Stimulated activated CD4-positive, alpha-beta T cell treated with anti-CD3 and anti-CD28 coated beads, Interleukin-15, amount 100 ng/mL, for 48 hours (primary cell): ENCODE measurements at regions not wholly inside any gene's neighbourhood (a gene's known extent, or its start where the extent isn't known, plus 50 kb on each side); places are given as distances from the start of the nearest gene placed in this dataset.

Experiments used
- DNase-seq, 2 donors: peaks; one replicate each; pipeline ENCODE4 v3.0.0-alpha.2; 2020; ENCODE audit warnings: low read depth in 2 of 2

DNA sequence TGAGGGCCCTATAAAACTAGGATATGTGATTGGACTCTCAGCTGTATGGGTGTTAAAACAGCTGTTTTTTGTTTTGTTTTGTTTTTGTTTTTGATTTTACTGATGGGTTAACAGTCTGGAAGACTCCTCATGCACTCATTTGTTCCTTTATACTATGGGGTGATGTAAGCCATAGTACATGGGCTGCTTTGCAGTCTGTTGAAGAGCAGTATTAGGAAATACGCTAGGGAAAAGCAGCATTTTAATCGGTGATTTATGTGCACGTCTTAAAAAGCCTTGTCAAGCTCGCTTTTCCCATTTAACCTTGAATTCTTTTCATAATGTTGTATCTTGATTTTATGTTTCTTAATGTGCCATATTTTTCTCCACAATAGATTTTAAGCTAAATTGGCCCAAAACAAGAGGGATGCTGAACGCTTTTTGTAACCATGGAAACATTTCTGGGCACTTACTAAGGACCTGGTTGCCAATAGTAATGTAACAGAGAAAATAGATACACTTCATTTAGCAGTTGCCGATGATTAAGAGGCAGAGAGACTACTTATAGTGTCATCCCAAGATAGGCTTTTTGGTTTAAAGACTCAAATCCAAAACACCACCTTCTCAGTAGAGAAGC, 244.0 kb downstream of the SNAPC1 start:
- DNase-seq = no peak

DNA sequence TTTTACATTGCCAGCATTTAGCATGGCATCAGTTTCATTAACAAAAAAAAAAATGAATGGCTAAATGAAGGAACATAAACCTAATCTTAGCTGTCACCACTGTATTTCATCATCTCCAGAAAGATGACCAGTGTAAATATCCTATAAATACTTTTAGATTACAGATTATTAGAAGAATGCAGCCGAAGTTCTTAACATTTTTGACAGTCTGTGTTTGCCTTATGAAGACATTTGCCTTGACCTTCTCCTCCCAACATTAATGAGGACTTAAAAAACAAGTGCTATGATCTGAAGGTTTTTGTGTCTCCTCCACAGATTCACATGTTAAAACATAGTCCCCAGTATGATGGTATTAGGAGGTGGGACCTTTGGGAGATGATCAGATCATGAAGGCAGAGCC, 253.0 kb downstream of the SNAPC1 start:
- no peak for DNase-seq

DNA sequence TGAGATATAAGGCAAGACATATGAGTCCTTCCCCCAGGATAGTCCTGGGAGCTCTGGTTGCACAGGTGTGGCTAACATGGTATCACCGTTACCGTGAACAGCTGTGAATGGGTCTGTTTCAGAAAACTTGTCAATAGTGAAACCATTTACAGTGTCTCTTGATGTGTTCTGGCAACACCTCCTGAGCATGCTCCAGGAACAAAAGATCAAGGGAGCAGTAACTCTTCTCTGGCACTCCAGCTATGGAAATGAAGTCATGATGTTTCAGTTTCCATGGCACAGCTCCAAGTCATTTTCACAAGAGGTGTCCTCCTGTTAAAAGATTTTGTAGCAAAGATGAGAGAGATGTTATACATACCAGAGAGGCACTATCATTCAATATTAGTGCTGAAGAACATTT, 253.7 kb downstream of the SNAPC1 start:
- no peak for DNase-seq

- no peak for DNase-seq
Observed at GRCh38 chr14:62017651-62018230, 255.5 kb downstream of the SNAPC1 start.

GRCh38 chr14:62018606-62019005, 256.4 kb downstream of the SNAPC1 start:
- DNase-seq = no peak

- DNase-seq = no peak
Observed at GRCh38 chr14:62027958-62028357, 265.7 kb downstream of the SNAPC1 start.

- DNase-seq = no peak
Observed at GRCh38 chr14:62029569-62029924, 267.3 kb downstream of the SNAPC1 start.

DNA sequence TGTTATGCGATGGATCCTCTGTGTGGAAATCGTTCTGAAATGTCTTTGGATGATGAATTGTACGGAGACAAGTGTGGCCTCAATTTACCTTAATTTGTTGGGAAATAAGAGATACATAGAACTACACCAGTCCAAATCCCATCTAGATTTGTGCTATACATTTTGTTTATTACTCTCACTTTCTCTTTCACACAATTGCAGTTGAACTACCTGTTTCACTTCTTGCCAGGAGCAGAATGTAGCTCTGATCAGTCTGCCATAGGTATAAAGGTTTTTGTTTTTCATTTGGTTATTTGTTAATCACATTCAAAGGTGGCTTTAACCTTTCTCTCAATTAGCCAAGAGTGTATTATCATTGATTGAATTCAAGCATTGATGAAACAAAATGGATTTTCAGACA, 268.2 kb downstream of the SNAPC1 start:
- no peak for DNase-seq

DNA sequence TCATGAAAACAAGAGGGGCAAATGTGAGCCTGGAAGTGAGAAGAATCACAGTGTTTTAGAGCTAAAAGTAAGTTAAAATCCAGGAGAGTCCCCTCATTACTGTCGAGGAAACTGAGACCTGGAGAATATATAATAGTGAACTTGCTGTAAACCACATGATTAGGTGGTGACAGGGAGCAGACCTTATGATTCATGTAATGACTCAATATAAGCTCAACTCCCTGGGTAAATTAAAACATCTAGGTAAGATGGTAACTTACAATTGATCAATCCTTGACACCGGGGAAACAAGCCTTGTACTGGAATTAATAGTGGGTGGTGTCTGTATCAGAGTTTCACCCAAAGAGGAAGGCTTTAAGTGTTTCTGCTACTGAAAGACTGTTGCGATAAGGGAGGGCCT, 269.3 kb downstream of the SNAPC1 start:
- no peak for DNase-seq

DNA sequence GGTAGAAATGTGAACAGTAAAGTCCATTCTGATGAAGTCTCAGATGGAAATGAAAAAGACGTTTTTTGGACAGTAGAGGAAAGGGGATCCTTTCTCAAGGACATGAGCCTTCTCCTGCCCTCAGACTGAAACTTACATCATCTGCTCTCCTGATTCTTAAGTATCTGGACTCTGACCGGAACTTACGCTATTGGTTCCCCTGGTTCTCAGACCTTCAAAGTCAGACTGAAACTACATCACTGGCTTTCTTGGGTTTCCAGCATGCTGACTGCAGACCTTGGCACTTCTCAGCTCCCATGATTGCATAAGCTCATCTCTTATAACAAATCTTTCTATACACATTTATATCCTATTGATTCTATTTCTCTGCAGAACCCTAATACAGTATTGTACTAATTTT, 291.0 kb downstream of the SNAPC1 start:
- DNase-seq = no peak

DNA sequence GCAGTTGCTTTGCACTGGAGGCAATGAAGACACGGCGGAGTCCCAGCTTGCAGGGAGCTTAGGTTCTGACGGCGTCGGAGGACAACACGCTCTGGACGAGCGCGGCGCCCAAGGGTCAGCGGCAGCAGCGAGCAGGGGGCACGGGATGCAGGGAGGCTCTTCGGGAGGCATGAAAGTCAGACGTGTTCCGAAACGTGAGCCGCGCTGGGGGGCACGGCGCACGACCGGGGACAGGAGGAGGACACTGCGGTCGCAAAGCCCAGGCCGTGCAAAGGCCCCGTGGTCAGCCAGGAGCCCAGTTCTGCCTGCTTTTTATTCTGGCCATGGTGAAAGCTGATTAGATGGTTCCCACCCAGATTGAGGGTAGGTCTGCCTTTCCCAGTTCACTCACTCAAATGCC, 294.6 kb downstream of the SNAPC1 start:
- DNase-seq = no peak

GRCh38 chr14:62062645-62063044, 300.4 kb downstream of the SNAPC1 start:
- no peak for DNase-seq

GRCh38 chr14:62064751-62065323, 302.6 kb downstream of the SNAPC1 start:
- DNase-seq = no peak

GRCh38 chr14:62066304-62066703, 304.1 kb downstream of the SNAPC1 start:
- DNase-seq = no peak

DNA sequence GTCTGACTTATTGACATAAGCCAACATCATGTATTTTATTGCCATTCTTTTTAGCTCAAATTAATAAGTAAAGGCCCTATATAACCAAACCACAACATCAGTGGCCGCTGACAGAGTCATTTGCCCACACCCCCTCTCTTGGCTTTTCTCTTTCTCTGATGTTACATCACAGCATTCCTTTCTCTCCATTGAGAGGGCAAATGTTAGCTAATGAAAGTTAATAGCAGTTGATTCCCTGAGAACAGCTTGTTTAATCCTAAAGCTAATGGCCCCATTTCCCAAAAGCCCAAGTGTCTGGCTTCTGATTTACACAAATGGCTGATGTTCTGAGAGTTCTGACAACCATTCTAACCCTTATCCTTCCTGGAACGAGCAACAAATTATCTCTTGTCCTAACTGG, 308.8 kb downstream of the SNAPC1 start:
- no peak for DNase-seq

GRCh38 chr14:62076368-62076767, 314.1 kb downstream of the SNAPC1 start:
- DNase-seq = no peak

DNA sequence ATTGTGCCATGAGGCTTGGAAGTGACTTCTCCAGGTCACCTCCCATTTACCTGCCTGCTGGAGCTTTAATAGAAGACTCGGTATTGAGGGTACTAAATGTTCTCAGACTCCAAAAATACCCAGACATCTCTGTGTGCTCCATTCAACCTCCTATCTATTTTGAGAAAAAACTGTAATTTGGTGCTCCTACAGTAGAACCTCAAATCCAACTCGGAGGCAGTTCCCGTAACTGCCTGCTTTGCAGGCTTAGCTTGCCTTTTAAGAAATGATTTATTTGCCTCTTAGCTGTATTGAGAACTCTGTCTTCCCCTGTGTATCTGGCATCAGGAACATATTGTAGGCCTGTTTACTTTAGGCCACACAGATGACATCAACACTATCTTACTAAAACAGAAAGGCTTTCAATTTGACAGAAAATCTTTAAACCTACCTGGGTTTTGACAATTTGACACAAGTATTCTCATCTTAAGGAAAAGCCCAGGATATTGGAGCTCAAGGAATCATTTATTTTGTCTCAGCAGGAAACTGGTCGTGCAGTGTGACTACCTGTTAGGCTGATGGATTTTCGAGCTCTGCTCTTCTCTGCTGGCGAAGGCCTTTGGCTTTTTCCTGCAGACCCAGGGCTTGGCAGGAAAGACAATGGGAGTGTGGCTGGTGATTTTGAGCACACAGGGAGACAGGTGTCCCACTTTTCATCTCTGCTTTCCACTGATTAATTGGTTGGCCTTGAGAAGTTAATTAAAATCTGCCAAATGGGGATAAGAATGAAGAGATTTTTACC, 314.8 kb downstream of the SNAPC1 start:
- no peak for DNase-seq

DNA sequence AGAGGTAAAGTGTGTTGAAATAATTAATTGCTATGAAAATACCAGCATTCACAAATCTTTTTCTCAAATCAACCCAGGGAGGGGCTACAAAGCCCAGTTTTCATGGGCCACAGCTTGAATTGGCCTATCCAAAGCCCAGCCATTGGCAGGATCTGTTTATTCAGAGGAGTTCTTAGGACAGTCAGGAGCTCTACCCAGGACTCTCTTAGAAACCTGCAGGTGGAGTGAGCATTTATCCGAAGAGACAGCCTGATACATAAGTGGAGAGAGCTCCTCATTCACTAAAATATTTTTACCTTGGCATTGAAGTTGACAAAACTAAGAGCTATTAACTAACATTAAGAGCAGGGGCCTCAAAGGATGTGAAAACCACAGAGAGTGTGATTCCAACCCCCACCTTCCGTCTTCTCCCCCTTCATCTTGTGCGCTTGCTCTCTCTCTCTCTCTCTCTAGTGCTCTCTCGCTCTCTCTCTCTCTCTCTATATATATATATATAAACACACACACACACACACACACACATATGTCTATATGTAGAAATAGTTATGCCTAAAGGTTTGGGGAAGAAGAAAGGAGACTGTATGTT, 315.5 kb downstream of the SNAPC1 start:
- DNase-seq = no peak

DNA sequence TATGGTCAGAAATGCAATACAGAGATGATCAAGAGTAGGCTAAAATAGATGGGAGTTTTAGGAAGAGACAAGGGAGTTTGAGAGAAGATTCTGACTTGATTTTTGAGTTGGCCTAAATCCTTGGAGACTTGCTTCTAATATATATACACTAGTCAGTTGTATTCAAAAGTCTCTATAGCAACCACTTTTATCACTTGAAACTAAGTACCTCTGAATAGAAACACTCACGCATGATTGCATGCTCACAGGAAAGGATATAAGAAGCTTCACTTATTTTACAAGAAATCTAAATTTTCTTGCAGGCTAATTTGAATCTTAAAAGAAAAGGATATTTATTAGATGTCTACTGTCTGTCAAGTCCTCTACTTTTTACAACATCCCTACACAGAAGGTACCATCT, 316.8 kb downstream of the SNAPC1 start:
- DNase-seq = no peak

GRCh38 chr14:62081012-62081612, 318.9 kb downstream of the SNAPC1 start:
- no peak for DNase-seq

GRCh38 chr14:62081951-62082350, 319.7 kb downstream of the SNAPC1 start:
- DNase-seq = no peak

GRCh38 chr14:62082779-62083178, 320.6 kb downstream of the SNAPC1 start:
- DNase-seq = no peak
